ENCODE measurements at regions not wholly inside any gene's neighbourhood (a gene's known extent, or its start where the extent isn't known, plus 50 kb on each side); places are given as distances from the start of the nearest gene placed in this dataset.

DNA sequence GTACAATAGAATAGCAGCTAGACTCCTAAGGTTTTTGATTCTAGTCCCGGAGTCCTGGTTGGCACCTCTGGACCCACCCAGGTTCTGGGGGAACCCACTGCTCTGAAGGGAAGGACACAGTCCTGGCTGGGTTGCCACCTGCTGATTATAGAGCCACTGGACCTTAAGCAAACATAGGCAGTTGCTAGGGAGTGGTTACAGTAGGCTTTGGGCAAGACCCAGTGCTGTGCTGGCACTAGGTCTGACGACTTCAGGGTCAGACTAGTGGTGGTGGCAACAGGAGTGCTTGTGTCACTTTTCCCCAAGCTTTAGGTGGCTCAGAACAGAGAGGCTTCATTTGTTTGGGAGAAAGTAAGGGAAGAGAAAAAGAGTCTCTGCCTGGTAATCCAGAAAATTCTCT lies 109.8 kb upstream of the C3orf80 start:
- 47% methylated on average over 2 of the region's 2 CpGs for WGBS (ENCODE audit: low lambda C conversion rate)
- H3K9me2 ChIP-seq = no peaks in the 10 kb centered on the region
- H4K20me1 ChIP-seq (ENCODE audit: insufficient read depth) = no peaks in the 10 kb centered on the region
- DNase-seq = no peak
- no peak overlapping the region for H2AFZ ChIP-seq (ENCODE audit: low read depth)
- 0 out of 2 replicates have a peak, but pooled peaks cover 3% of the 10 kb centered on the region for H3K9me3 ChIP-seq
- no peaks in the 10 kb centered on the region for H3K79me2 ChIP-seq (ENCODE audit: insufficient read depth)
- ChIA-PET CTCF (no interaction called here), POLR2A (no interaction called here)
- TF ChIP-seq GATA2 (CRISPR knock-in tag; IDR thresholded peaks at IDR 0.05) = no peak
- TF ChIP-seq NFIC (IDR thresholded peaks at IDR 0.05; ENCODE audit: borderline replicate concordance) = no peak
- no peak for TF ChIP-seq FOXJ3 (CRISPR knock-in tag; IDR thresholded peaks at IDR 0.05)
- TF ChIP-seq, protein P1, sequence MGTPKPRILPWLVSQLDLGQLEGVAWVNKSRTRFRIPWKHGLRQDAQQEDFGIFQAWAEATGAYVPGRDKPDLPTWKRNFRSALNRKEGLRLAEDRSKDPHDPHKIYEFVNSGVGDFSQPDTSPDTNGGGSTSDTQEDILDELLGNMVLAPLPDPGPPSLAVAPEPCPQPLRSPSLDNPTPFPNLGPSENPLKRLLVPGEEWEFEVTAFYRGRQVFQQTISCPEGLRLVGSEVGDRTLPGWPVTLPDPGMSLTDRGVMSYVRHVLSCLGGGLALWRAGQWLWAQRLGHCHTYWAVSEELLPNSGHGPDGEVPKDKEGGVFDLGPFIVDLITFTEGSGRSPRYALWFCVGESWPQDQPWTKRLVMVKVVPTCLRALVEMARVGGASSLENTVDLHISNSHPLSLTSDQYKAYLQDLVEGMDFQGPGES (IDR thresholded peaks at IDR 0.05; ENCODE audit: low read depth, low read length) = no peak
- no peak for TF ChIP-seq TEAD4 (IDR thresholded peaks at IDR 0.05; ENCODE audit: borderline replicate concordance, insufficient read depth)
- TF ChIP-seq EZH2phosphoT487 (IDR thresholded peaks at IDR 0.05; ENCODE audit: borderline replicate concordance, low read depth) = no peak
- TF ChIP-seq EP300 (IDR thresholded peaks at IDR 0.05; ENCODE audit: borderline replicate concordance in 1 of 2, low read depth in 1 of 2, low read length in 1 of 2) = no peak
- TF ChIP-seq, protein P2, sequence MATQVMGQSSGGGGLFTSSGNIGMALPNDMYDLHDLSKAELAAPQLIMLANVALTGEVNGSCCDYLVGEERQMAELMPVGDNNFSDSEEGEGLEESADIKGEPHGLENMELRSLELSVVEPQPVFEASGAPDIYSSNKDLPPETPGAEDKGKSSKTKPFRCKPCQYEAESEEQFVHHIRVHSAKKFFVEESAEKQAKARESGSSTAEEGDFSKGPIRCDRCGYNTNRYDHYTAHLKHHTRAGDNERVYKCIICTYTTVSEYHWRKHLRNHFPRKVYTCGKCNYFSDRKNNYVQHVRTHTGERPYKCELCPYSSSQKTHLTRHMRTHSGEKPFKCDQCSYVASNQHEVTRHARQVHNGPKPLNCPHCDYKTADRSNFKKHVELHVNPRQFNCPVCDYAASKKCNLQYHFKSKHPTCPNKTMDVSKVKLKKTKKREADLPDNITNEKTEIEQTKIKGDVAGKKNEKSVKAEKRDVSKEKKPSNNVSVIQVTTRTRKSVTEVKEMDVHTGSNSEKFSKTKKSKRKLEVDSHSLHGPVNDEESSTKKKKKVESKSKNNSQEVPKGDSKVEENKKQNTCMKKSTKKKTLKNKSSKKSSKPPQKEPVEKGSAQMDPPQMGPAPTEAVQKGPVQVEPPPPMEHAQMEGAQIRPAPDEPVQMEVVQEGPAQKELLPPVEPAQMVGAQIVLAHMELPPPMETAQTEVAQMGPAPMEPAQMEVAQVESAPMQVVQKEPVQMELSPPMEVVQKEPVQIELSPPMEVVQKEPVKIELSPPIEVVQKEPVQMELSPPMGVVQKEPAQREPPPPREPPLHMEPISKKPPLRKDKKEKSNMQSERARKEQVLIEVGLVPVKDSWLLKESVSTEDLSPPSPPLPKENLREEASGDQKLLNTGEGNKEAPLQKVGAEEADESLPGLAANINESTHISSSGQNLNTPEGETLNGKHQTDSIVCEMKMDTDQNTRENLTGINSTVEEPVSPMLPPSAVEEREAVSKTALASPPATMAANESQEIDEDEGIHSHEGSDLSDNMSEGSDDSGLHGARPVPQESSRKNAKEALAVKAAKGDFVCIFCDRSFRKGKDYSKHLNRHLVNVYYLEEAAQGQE (IDR thresholded peaks at IDR 0.05; ENCODE audit: low read depth, low read length) = no peak
- TF ChIP-seq, protein P3, sequence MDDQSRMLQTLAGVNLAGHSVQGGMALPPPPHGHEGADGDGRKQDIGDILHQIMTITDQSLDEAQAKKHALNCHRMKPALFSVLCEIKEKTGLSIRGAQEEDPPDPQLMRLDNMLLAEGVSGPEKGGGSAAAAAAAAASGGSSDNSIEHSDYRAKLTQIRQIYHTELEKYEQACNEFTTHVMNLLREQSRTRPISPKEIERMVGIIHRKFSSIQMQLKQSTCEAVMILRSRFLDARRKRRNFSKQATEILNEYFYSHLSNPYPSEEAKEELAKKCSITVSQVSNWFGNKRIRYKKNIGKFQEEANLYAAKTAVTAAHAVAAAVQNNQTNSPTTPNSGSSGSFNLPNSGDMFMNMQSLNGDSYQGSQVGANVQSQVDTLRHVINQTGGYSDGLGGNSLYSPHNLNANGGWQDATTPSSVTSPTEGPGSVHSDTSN (IDR thresholded peaks at IDR 0.05) = no peak
- no peak for TF ChIP-seq RXRA (IDR thresholded peaks at IDR 0.05; ENCODE audit: borderline replicate concordance, low read depth)
- TF ChIP-seq, protein P4, sequence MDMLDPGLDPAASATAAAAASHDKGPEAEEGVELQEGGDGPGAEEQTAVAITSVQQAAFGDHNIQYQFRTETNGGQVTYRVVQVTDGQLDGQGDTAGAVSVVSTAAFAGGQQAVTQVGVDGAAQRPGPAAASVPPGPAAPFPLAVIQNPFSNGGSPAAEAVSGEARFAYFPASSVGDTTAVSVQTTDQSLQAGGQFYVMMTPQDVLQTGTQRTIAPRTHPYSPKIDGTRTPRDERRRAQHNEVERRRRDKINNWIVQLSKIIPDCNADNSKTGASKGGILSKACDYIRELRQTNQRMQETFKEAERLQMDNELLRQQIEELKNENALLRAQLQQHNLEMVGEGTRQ (IDR thresholded peaks at IDR 0.05; ENCODE audit: borderline replicate concordance, low read depth, low read length) = no peak
- TF ChIP-seq RAD21 (IDR thresholded peaks at IDR 0.05; ENCODE audit: low read length) = no peak
- TF ChIP-seq JUND (IDR thresholded peaks at IDR 0.05) = no peak
- no peak for TF ChIP-seq MXI1 (IDR thresholded peaks at IDR 0.05; ENCODE audit: low read depth, low read length)
- no peak for TF ChIP-seq TCF12 (IDR thresholded peaks at IDR 0.05)
- no peak overlapping the region for H3K4me2 ChIP-seq
- no peaks in the 10 kb centered on the region for H3K36me3 ChIP-seq (replicated peaks in 1 of 2; ENCODE audit: control insufficient read depth in 1 of 2, insufficient read depth in 2 of 2, low read length in 1 of 2)
- no peak overlapping the region for H3K27ac ChIP-seq (ENCODE audit: low read depth in 2 of 2, low read length in 1 of 2)
- H3K9ac ChIP-seq = no peak overlapping the region
- no peak overlapping the region for H3K4me3 ChIP-seq (ENCODE audit: low read depth in 2 of 2, low read length in 1 of 2)
- H3F3A ChIP-seq (replicated peaks; ENCODE audit: insufficient read depth) = no peaks in the 10 kb centered on the region
- H3K4me1 ChIP-seq (ENCODE audit: control insufficient read depth in 1 of 2, insufficient read depth in 2 of 2, low read depth in 1 of 2, low read length in 1 of 2) = no peaks in the 10 kb centered on the region
- H3K27me3 ChIP-seq (ENCODE audit: insufficient read depth) = no peaks in the 10 kb centered on the region

All from SK-N-SH (cell line).